GM19452 (cell line): ENCODE measurements at regions not wholly inside any gene's neighbourhood (a gene's known extent, or its start where the extent isn't known, plus 50 kb on each side); places are given as distances from the start of the nearest gene placed in this dataset.
"Not testable (repeated sequence)": the region's sequence is repeated elsewhere in the genome, so short reads cannot be mapped to it uniquely, and the experiment has no call there.

Experiments
- ATAC-seq: cut with Tn5 transposase; IDR thresholded peaks from one replicate; pipeline ENCODE4 v1.9.1; 2021; ENCODE audit not compliant: unreplicated experiment

- ATAC-seq = no peak
Observed at GRCh38 chr10:71015674-71016073, 127.3 kb upstream of the PCBD1 start.

- not testable (repeated sequence) for ATAC-seq
Observed at GRCh38 chr10:71020061-71020460, 131.7 kb upstream of the PCBD1 start.

GRCh38 chr10:71021402-71021801, 133.0 kb upstream of the PCBD1 start:
- ATAC-seq = no peak

GRCh38 chr10:71023704-71024283, 135.4 kb upstream of the PCBD1 start:
- no peak for ATAC-seq

- no peak for ATAC-seq
Observed at GRCh38 chr10:71024490-71024889, 136.1 kb upstream of the PCBD1 start.

GRCh38 chr10:71025535-71025934, 137.2 kb upstream of the PCBD1 start:
- ATAC-seq = no peak

- ATAC-seq = no peak
Observed at GRCh38 chr10:71028066-71028465, 139.7 kb upstream of the PCBD1 start.

GRCh38 chr10:71029411-71029892, 141.1 kb upstream of the PCBD1 start:
- no peak for ATAC-seq

- no peak for ATAC-seq
Observed at GRCh38 chr10:71029907-71030306, 141.5 kb upstream of the PCBD1 start.

- ATAC-seq = no peak
Observed at GRCh38 chr10:71031026-71031425, 142.7 kb upstream of the PCBD1 start.

GRCh38 chr10:71031603-71032002, 143.2 kb upstream of the PCBD1 start:
- no peak for ATAC-seq

GRCh38 chr10:71032887-71033286, 144.5 kb upstream of the PCBD1 start:
- ATAC-seq = no peak

- no peak for ATAC-seq
Observed at GRCh38 chr10:71033396-71033980, 145.1 kb upstream of the PCBD1 start.

GRCh38 chr10:71035511-71036296, 147.3 kb upstream of the PCBD1 start:
- no peak for ATAC-seq

- ATAC-seq = no peak
Observed at GRCh38 chr10:71036297-71036966, 148.1 kb upstream of the PCBD1 start.

GRCh38 chr10:71038091-71038633, 149.8 kb upstream of the PCBD1 start:
- ATAC-seq = no peak

GRCh38 chr10:71038921-71039320, 150.6 kb upstream of the PCBD1 start:
- ATAC-seq = no peak

GRCh38 chr10:71039551-71039950, 151.2 kb upstream of the PCBD1 start:
- no peak for ATAC-seq

GRCh38 chr10:71040343-71040742, 152.0 kb upstream of the PCBD1 start:
- ATAC-seq = no peak

GRCh38 chr10:71040846-71041605, 152.7 kb upstream of the PCBD1 start:
- no peak for ATAC-seq

- no peak for ATAC-seq
Observed at GRCh38 chr10:71042216-71042615, 153.9 kb upstream of the PCBD1 start.
